K562 (cell line): ENCODE measurements at regions not wholly inside any gene's neighbourhood (a gene's known extent, or its start where the extent isn't known, plus 50 kb on each side); places are given as distances from the start of the nearest gene placed in this dataset.

ENCODE experiments used
- ATAC-seq: fragments of 200-7000 bp; cut with Tn5 transposase; 3 replicates; pipeline ENCODE4 v1.9.1; 2020; ENCODE audit warnings: moderate library complexity
- BruUV-seq: library from RNA; stranded (reverse); fragments of 400-500 nt; replicated peaks from 2 replicates; lab custom pipeline; 2021; lab: Mats Ljungman, UMichigan
- CTCF ChIA-PET: fragments of 300-600 bp; formaldehyde crosslinking; extraction: SDS; loops from one replicate; lab custom pipeline; 2021; ENCODE audit warnings: low intra/inter-chr PET ratio; lab: Yijun Ruan, JAX
- POLR2A ChIA-PET: fragments of 300-600, 350-650 bp; sonication (Branson Sonifier 250); formaldehyde crosslinking; extraction: SDS; loops from one replicate; lab custom pipeline; 2021; ENCODE audit warnings: antibody characterized with exemption, inconsistent platforms; lab: Yijun Ruan, JAX
- DNase-seq, 4 experiments: peaks; one replicate each; pipeline versions ENCODE4 v3.0.0 to v3.0.0-alpha.2; 2011 to 2018; ENCODE audit warnings: low spot score in 3 of 4, mixed read lengths in 3 of 4; ENCODE audit errors: extremely low read depth in 1 of 4
- FAIRE-seq: peaks from 2 replicates; lab custom pipeline; 2011; peaks lifted over from hg19 to GRCh38; lab: Jason Lieb, UNC
- H2AFZ ChIP-seq: 2 replicates; pipeline ENCODE4 v1.6.0; 2011; ENCODE audit warnings: low read depth, low read length, control low read depth, inconsistent platforms
- H3K27ac ChIP-seq: fragments of 200-600 bp; 3 replicates; pipeline ENCODE4 v1.8.0; 2011; ENCODE audit warnings: low read depth, mild to moderate bottlenecking, control low read depth, inconsistent platforms, low read length, moderate library complexity, mixed read lengths; ENCODE audit errors: extremely low read depth
- H3K27me3 ChIP-seq, 2 experiments: fragments of 300-600 bp in 1 of 2; 2 replicates in 1 of 2; 3 replicates in 1 of 2; pipeline versions ENCODE4 v1.6.0 to v1.8.0; 2011; ENCODE audit warnings: inconsistent platforms in 2 of 2, low read length in 2 of 2, mild to moderate bottlenecking in 1 of 2, mixed read lengths in 1 of 2, moderate library complexity in 1 of 2; ENCODE audit not compliant: control insufficient read depth in 2 of 2, insufficient read depth in 2 of 2
- H3K36me3 ChIP-seq: fragments of 300-600 bp; 3 replicates; pipeline ENCODE4 v1.8.0; 2011; ENCODE audit warnings: mild to moderate bottlenecking, low read length, inconsistent platforms; ENCODE audit not compliant: control insufficient read depth, insufficient read depth
- H3K4me1 ChIP-seq, 2 experiments: fragments of 200-600 bp in 1 of 2; replicated peaks in 1 of 2; 2 replicates in 1 of 2; 3 replicates in 1 of 2; pipeline versions ENCODE4 v1.5.1 to v1.8.0; 2011; ENCODE audit warnings: inconsistent platforms in 2 of 2, low read length in 2 of 2, mild to moderate bottlenecking in 1 of 2, mixed read lengths in 1 of 2, moderate library complexity in 1 of 2; ENCODE audit not compliant: control insufficient read depth in 2 of 2, insufficient read depth in 2 of 2
- H3K4me2 ChIP-seq: 2 replicates; pipeline ENCODE4 v1.6.1; 2011; ENCODE audit warnings: low read length, control low read depth, inconsistent platforms, mixed read lengths; ENCODE audit not compliant: insufficient read depth
- H3K4me3 ChIP-seq: fragments of 200-600 bp; sonication (generic), shearing (Covaris generic); 2 replicates; pipeline ENCODE4 v1.5.1; 2016; ENCODE audit warnings: control low read depth, inconsistent platforms
- H3K79me2 ChIP-seq: fragments of 200-600 bp; 3 replicates; pipeline ENCODE4 v1.8.0; 2011; ENCODE audit warnings: low read length, inconsistent platforms; ENCODE audit not compliant: control insufficient read depth, insufficient read depth
- H3K9ac ChIP-seq, 2 experiments: 2 replicates each; pipeline versions ENCODE4 v1.6.0 to v1.6.1; 2011; ENCODE audit warnings: low read depth in 2 of 2, low read length in 2 of 2, control low read depth in 1 of 2, inconsistent platforms in 1 of 2, mild to moderate bottlenecking in 1 of 2, mixed read lengths in 1 of 2; ENCODE audit not compliant: insufficient read depth in 1 of 2
- H3K9me1 ChIP-seq: one replicate; pipeline ENCODE4 v1.6.0; 2011; ENCODE audit warnings: inconsistent platforms, mild to moderate bottlenecking, low read length, moderate library complexity; ENCODE audit not compliant: control insufficient read depth, insufficient read depth
- H3K9me3 ChIP-seq: replicated peaks from 2 replicates; pipeline ENCODE4 v1.5.1; 2011; ENCODE audit warnings: low read depth, low read length, inconsistent platforms; ENCODE audit not compliant: control insufficient read depth, insufficient read depth
- H4K20me1 ChIP-seq: replicated peaks from 2 replicates; pipeline ENCODE4 v1.6.1; 2011; ENCODE audit warnings: low read length, inconsistent platforms, mixed read lengths; ENCODE audit not compliant: control insufficient read depth, insufficient read depth
- JUNB ChIP-seq: fragments of 450-650 bp; formaldehyde crosslinking; conservative IDR thresholded peaks from 2 replicates; pipeline ENCODE4 v1.4.0; 2020; ENCODE audit warnings: mild to moderate bottlenecking
- NEUROD1 ChIP-seq: fragments of 150-350 bp; IDR thresholded peaks from 2 replicates; pipeline ENCODE4 v1.6.1; 2014; ENCODE audit warnings: borderline replicate concordance, low read length, low read depth; ENCODE audit not compliant: partially characterized antibody
- SOX6 ChIP-seq: fragments of 450-650 bp; IDR thresholded peaks from 2 replicates; pipeline ENCODE4 v1.6.1; 2014; ENCODE audit warnings: mild to moderate bottlenecking
- WGBS: fragments of 100-300 bp; shearing (Covaris generic); methylation state at CpG from one replicate; pipeline ENCODE4 v1.1.6; 2016; ENCODE audit warnings: low coverage, mixed read lengths; ENCODE audit not compliant: insufficient coverage; ENCODE audit errors: missing lambda C conversion rate; 5-methylcytosine and 5-hydroxymethylcytosine counted together
- in situ Hi-C: fragments of 300-500 bp; cut with MboI; formaldehyde crosslinking; loops from 4 replicates; pipeline ENCODE4 v1.15.0; 2018; ENCODE audit warnings: inconsistent platforms, mixed read lengths
- intact Hi-C: fragments of 100-400 bp; cut with micrococcal nuclease; formaldehyde crosslinking; loops from 2 replicates; pipeline ENCODE4 v1.14.2; 2022
- TF ChIP-seq, protein P1 (sequence below): fragments of 250-450 bp; sonication (Bioruptor Pico); IDR thresholded peaks from 2 replicates; pipeline ENCODE4 v1.8.0; 2022; ENCODE audit warnings: moderate library complexity, mild to moderate bottlenecking, inconsistent platforms

DNA sequence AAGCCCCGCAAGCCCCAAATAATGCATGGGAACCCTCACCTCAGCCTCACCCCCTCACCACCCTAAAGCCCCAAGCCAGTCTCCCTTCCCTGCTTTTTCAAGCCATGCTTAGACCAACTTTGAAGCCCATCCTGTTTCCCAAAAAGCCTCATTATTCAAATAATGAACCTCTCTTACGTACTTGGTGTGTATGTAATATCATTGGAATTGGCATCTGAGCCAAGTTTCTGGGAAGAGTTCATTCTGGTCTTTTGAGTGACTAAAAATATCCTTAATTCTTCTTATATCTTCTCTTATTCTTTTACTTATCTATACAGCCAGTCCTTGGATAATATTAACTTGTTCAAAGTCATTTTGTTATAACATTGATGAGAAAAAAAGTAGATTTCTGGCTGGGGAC, 875.8 kb upstream of the SLIT2 start:
- POLR2A ChIA-PET, result no interaction called here
- in situ Hi-C loops, result no loop called here
- BruUV-seq, result no TSS peak
- Histone ChIP-seq H3K27me3 (no peaks in the 10 kb centered on the region), H3K4me2 (no peak overlapping the region), H3K4me3 (no peak overlapping the region), H3K4me1 (no peaks in the 10 kb centered on the region), H2AFZ (no peak overlapping the region), H3K27ac (no peak overlapping the region), H3K9me3 (no peaks in the 10 kb centered on the region), H3K9ac (no peak overlapping the region), H4K20me1 (no peaks in the 10 kb centered on the region), H3K36me3 (no peaks in the 10 kb centered on the region), H3K79me2 (no peaks in the 10 kb centered on the region), H3K9me1 (no peaks in the 10 kb centered on the region)
- CTCF ChIA-PET, result no interaction called here
- FAIRE-seq (no peak), DNase-seq (no peak), ATAC-seq (no peak)
- TF ChIP-seq, protein P1, sequence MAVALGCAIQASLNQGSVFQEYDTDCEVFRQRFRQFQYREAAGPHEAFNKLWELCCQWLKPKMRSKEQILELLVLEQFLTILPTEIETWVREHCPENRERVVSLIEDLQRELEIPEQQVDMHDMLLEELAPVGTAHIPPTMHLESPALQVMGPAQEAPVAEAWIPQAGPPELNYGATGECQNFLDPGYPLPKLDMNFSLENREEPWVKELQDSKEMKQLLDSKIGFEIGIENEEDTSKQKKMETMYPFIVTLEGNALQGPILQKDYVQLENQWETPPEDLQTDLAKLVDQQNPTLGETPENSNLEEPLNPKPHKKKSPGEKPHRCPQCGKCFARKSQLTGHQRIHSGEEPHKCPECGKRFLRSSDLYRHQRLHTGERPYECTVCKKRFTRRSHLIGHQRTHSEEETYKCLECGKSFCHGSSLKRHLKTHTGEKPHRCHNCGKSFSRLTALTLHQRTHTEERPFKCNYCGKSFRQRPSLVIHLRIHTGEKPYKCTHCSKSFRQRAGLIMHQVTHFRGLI, result no peak
- intact Hi-C loops, result no loop called here
- 5% methylated on average over 2 of the region's 2 CpGs for WGBS

DNA sequence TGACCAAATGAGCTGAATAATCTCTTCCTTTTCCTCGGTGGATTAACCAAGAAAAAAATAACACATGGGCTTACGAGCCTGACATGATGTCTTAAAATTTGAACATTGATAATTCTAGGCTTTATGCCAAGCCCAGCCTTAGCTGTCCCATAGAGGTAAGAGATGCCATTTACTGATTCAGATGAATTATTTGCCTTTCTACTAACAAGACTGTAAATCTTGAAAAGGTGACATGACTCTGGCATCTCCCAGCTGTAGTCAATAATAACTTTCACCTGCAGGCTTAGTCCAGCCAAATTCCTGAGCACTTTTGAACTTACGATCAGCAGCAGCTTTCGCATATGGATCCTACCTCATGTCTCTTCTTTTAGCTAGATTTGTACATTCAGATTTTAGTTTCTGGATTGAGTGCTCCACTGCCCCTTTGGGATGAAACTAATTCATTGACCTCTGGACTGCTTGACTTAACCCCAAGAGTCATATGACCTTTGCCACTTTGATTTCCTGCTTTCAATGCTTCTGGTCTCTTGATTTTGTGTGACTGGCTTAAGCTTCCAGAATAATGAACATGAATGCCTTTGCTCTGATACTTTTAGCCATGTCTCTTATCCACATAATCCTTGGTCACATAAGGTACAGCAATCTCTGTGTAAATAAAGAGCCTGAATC, 876.4 kb upstream of the SLIT2 start:
- no peaks in the 10 kb centered on the region for H3K9me1 ChIP-seq
- WGBS, result 4% methylated on average over 4 of the region's 4 CpGs
- DNase-seq, result no peak
- no peak overlapping the region for H3K9ac ChIP-seq
- intact Hi-C loops, result no loop called here
- TF ChIP-seq JUNB (CRISPR knock-in tag), result no peak
- TF ChIP-seq NEUROD1, result no peak
- no peak for TF ChIP-seq SOX6
- TF ChIP-seq, all 486 proteins: peak for 0
- H3K4me3 ChIP-seq, result no peak overlapping the region
- H3K9me3 ChIP-seq, result no peaks in the 10 kb centered on the region
- H3K4me1 ChIP-seq, result no peaks in the 10 kb centered on the region
- no peak for FAIRE-seq
- H3K36me3 ChIP-seq, result no peaks in the 10 kb centered on the region
- ATAC-seq, result no peak
- ChIA-PET POLR2A (no interaction called here), CTCF (no interaction called here)
- H2AFZ ChIP-seq, result no peak overlapping the region
- no peaks in the 10 kb centered on the region for H3K79me2 ChIP-seq
- no peak overlapping the region for H3K4me2 ChIP-seq
- no peak overlapping the region for H3K27ac ChIP-seq
- H3K27me3 ChIP-seq, result no peaks in the 10 kb centered on the region
- in situ Hi-C loops, result no loop called here
- no peaks in the 10 kb centered on the region for H4K20me1 ChIP-seq
- no TSS peak for BruUV-seq
